ENCODE measurements at regions not wholly inside any gene's neighbourhood (a gene's known extent, or its start where the extent isn't known, plus 50 kb on each side); places are given as distances from the start of the nearest gene placed in this dataset.

- peak; percentile 32 for DNase-seq (ENCODE audit: low read depth, low spot score)
- H3K4me3 ChIP-seq (ENCODE audit: low read length) = no peak overlapping the region
Observed at GRCh38 chr5:122704247-122705036, 70.4 kb upstream of the SNX2 start.

DNA sequence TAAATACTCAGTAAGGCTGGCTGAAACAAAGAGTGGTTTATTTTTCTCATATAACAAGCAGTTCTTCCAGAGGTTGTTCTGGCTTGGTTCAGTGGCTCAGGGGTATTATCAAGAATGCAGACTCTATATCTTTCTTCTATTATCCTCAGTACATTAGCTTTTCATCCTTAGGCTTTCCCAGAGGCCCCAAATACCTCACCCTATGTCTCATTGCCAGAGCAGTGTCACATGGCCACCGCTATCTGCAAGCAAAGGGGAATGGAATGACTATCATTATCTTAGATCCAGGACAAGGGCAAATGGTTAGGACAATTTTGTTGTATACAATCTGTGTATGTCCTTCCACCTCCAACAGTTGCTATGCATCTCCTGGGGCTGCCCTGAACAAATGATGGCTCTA is 69.0 kb upstream of the SNX2 start:
- DNase-seq (ENCODE audit: low read depth, low spot score) = no peak
- no peak overlapping the region for H3K4me3 ChIP-seq (ENCODE audit: low read length)

GRCh38 chr5:122707796-122708195 is 67.1 kb upstream of the SNX2 start:
- no peak overlapping the region for H3K4me3 ChIP-seq (ENCODE audit: low read length)
- DNase-seq (ENCODE audit: low read depth, low spot score) = no peak

DNA sequence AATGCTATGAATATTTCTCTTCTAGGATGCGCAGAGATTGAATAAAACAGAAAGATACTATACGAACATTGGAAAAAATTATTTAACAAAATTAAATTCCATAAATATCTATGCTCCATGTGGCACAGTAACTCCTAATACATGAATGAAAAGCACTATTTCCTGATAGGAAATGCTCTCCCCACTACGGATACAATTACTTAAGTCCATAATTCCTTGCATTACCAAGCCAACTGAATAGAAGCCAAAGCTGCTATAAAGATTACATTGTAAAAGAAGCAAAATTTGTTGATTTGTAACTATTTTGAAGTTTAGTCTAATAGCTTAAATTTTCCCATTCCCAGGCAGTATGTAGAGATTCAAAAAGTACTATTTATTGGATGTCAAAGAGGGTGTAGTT is 61.8 kb upstream of the SNX2 start:
- no peak for DNase-seq (ENCODE audit: low read depth, low spot score)
- H3K4me3 ChIP-seq (ENCODE audit: low read length) = no peak overlapping the region

GRCh38 chr5:122715095-122715494 is 59.8 kb upstream of the SNX2 start:
- DNase-seq (ENCODE audit: low read depth, low spot score) = no peak
- no peak overlapping the region for H3K4me3 ChIP-seq (ENCODE audit: low read length)

DNA sequence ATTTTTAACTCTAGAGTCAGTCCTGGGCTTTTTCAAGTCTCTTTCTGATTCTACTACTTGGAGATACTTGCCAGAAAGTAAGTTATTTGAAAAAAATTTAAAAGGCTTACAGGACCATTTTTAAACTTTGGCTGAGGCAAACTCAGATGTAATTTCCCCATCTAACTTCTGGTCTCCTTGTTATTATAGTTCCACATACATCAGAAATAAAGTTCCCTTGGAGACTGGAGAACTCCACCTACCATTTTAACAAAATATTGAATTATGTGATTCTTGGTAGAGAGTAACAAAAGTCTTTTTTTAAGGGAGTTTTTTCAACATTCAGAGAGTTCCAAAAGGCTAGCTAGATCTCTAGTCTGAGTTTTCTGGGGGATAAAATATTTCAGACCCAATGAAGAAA is 56.3 kb upstream of the SNX2 start:
- no peak overlapping the region for H3K4me3 ChIP-seq (ENCODE audit: low read length)
- no peak for DNase-seq (ENCODE audit: low read depth, low spot score)

GRCh38 chr5:122719991-122720746 is 54.7 kb upstream of the SNX2 start:
- DNase-seq (ENCODE audit: low read depth, low spot score) = no peak
- no peak overlapping the region for H3K4me3 ChIP-seq (ENCODE audit: low read length)

GRCh38 chr5:122721127-122721526 is 53.8 kb upstream of the SNX2 start:
- H3K4me3 ChIP-seq (ENCODE audit: low read length) = no peak overlapping the region
- no peak for DNase-seq (ENCODE audit: low read depth, low spot score)

DNA sequence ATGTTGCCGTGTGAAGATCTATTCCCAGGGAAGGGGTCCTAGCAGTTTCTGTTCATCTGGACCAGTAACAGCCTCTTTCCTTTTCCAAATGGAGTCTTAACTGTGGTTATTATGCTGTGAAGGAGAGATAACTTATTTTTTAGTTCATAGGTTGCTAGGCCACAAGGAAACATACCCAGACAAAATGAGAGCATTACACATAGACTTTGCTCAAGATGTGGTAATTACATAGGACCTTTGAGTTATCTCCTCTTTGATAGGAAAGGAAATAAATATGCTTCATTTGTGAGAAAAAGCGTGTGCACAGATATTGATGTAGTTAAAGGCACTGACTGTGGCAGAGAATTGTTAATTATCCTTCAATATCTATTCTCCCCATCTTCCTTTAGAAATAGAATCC is 52.5 kb upstream of the SNX2 start:
- no peak overlapping the region for H3K4me3 ChIP-seq (ENCODE audit: low read length)
- no peak for DNase-seq (ENCODE audit: low read depth, low spot score)

- DNase-seq (ENCODE audit: low read depth, low spot score) = no peak
- no peak overlapping the region for H3K4me3 ChIP-seq (ENCODE audit: low read length)
Observed at GRCh38 chr5:122723606-122724352, 51.1 kb upstream of the SNX2 start.

Data from Jurkat, Clone E6-1 (cell line).